ENCODE measurements at regions not wholly inside any gene's neighbourhood (a gene's known extent, or its start where the extent isn't known, plus 50 kb on each side); places are given as distances from the start of the nearest gene placed in this dataset.

- TF ChIP-seq EZH2 (IDR thresholded peaks at IDR 0.05; ENCODE audit: borderline replicate concordance, low read depth, low read length, severe bottlenecking) (no peak), CTCF (IDR thresholded peaks at IDR 0.05; ENCODE audit: borderline replicate concordance, extremely low read depth, low read length, poor library complexity, severe bottlenecking) (peak; percentile 65)
- Histone ChIP-seq H3K9ac (ENCODE audit: low read depth, low read length) (no peak overlapping the region), H3K79me2 (ENCODE audit: insufficient read depth, low read length) (no peaks in the 10 kb centered on the region), H3K4me3 (ENCODE audit: low read depth in 1 of 2, low read length in 2 of 2) (no peak overlapping the region), H3K4me1 (ENCODE audit: insufficient read depth, low read length) (no peaks in the 10 kb centered on the region), H3K4me2 (ENCODE audit: insufficient read depth, low read length) (no peak overlapping the region), H4K20me1 (ENCODE audit: insufficient read depth, low read length) (no peaks in the 10 kb centered on the region), H3K27ac (ENCODE audit: low read length) (no peak overlapping the region), H2AFZ (ENCODE audit: low read depth, low read length) (no peak overlapping the region), H3K27me3 (ENCODE audit: insufficient read depth, low read length, poor library complexity) (peaks cover 3% of the 10 kb centered on the region), H3K9me3 (ENCODE audit: insufficient read depth, low read length, severe bottlenecking) (no peaks in the 10 kb centered on the region), H3K36me3 (ENCODE audit: insufficient read depth, low read length) (no peaks in the 10 kb centered on the region)
- DNase-seq (no peak), ATAC-seq (ENCODE audit: insufficient read depth, low read depth) (0 out of 3 replicates have a peak, but pooled peaks have one; percentile 48)
These were observed 164.4 kb upstream of the ZBED5 start for GRCh38 chr11:11022125-11022730.

- no peaks in the 10 kb centered on the region for H3K36me3 ChIP-seq (ENCODE audit: insufficient read depth, low read length)
- TF ChIP-seq EZH2 (IDR thresholded peaks at IDR 0.05; ENCODE audit: borderline replicate concordance, low read depth, low read length, severe bottlenecking): no peak
- no peak for TF ChIP-seq CTCF (IDR thresholded peaks at IDR 0.05; ENCODE audit: borderline replicate concordance, extremely low read depth, low read length, poor library complexity, severe bottlenecking)
- H3K4me2 ChIP-seq (ENCODE audit: insufficient read depth, low read length): no peak overlapping the region
- no peaks in the 10 kb centered on the region for H3K9me3 ChIP-seq (ENCODE audit: insufficient read depth, low read length, severe bottlenecking)
- DNase-seq (no peak), ATAC-seq (ENCODE audit: insufficient read depth, low read depth) (no peak)
- H4K20me1 ChIP-seq (ENCODE audit: insufficient read depth, low read length): no peaks in the 10 kb centered on the region
- peaks cover under 1% of the 10 kb centered on the region for H3K27me3 ChIP-seq (ENCODE audit: insufficient read depth, low read length, poor library complexity)
- no peak overlapping the region for H2AFZ ChIP-seq (ENCODE audit: low read depth, low read length)
- H3K79me2 ChIP-seq (ENCODE audit: insufficient read depth, low read length): no peaks in the 10 kb centered on the region
- no peaks in the 10 kb centered on the region for H3K4me1 ChIP-seq (ENCODE audit: insufficient read depth, low read length)
- no peak overlapping the region for H3K9ac ChIP-seq (ENCODE audit: low read depth, low read length)
- no peak overlapping the region for H3K27ac ChIP-seq (ENCODE audit: low read length)
- no peak overlapping the region for H3K4me3 ChIP-seq (ENCODE audit: low read depth in 1 of 2, low read length in 2 of 2)
These were observed 163.7 kb upstream of the ZBED5 start for GRCh38 chr11:11021563-11021962.

GRCh38 chr11:11020747-11021149 is 162.9 kb upstream of the ZBED5 start:
- no peaks in the 10 kb centered on the region for H3K9me3 ChIP-seq (ENCODE audit: insufficient read depth, low read length, severe bottlenecking)
- no peak overlapping the region for H3K4me2 ChIP-seq (ENCODE audit: insufficient read depth, low read length)
- TF ChIP-seq EZH2 (IDR thresholded peaks at IDR 0.05; ENCODE audit: borderline replicate concordance, low read depth, low read length, severe bottlenecking): no peak
- no peak for TF ChIP-seq CTCF (IDR thresholded peaks at IDR 0.05; ENCODE audit: borderline replicate concordance, extremely low read depth, low read length, poor library complexity, severe bottlenecking)
- no peak overlapping the region for H3K27ac ChIP-seq (ENCODE audit: low read length)
- H4K20me1 ChIP-seq (ENCODE audit: insufficient read depth, low read length): no peaks in the 10 kb centered on the region
- no peak overlapping the region for H2AFZ ChIP-seq (ENCODE audit: low read depth, low read length)
- DNase-seq (no peak), ATAC-seq (ENCODE audit: insufficient read depth, low read depth) (no peak)
- H3K9ac ChIP-seq (ENCODE audit: low read depth, low read length): no peak overlapping the region
- H3K36me3 ChIP-seq (ENCODE audit: insufficient read depth, low read length): no peaks in the 10 kb centered on the region
- no peaks in the 10 kb centered on the region for H3K4me1 ChIP-seq (ENCODE audit: insufficient read depth, low read length)
- H3K27me3 ChIP-seq (ENCODE audit: insufficient read depth, low read length, poor library complexity): peaks cover 9% of the 10 kb centered on the region
- H3K79me2 ChIP-seq (ENCODE audit: insufficient read depth, low read length): no peaks in the 10 kb centered on the region
- H3K4me3 ChIP-seq (ENCODE audit: low read depth in 1 of 2, low read length in 2 of 2): no peak overlapping the region

Measured in DND-41 (cell line).